Medulla oblongata (tissue), 1 donor: ENCODE measurements at regions not wholly inside any gene's neighbourhood (a gene's known extent, or its start where the extent isn't known, plus 50 kb on each side); places are given as distances from the start of the nearest gene placed in this dataset.
"Not testable (repeated sequence)": the region's sequence is repeated elsewhere in the genome, so short reads cannot be mapped to it uniquely, and the experiment has no call there.

Experiments used
- DNase-seq: peaks from one replicate; pipeline ENCODE4 v3.0.0-alpha.2; 2015; ENCODE audit errors: extremely low spot score

- DNase-seq: no peak
Measured at GRCh38 chr13:107819071-107819470, 396.3 kb downstream of the LIG4 start.

- no peak for DNase-seq
Measured at GRCh38 chr13:107817647-107818287, 397.6 kb downstream of the LIG4 start.

- no peak for DNase-seq
Measured at GRCh38 chr13:107812014-107812412, 403.3 kb downstream of the LIG4 start.

GRCh38 chr13:107811233-107812013 is 403.9 kb downstream of the LIG4 start:
- no peak for DNase-seq

- no peak for DNase-seq
Measured at GRCh38 chr13:107809125-107809524, 406.2 kb downstream of the LIG4 start.

- no peak for DNase-seq
Measured at GRCh38 chr13:107808389-107808788, 406.9 kb downstream of the LIG4 start.

GRCh38 chr13:107807306-107808073 is 407.8 kb downstream of the LIG4 start:
- no peak for DNase-seq

- DNase-seq: no peak
Measured at GRCh38 chr13:107806726-107807125, 408.6 kb downstream of the LIG4 start.

GRCh38 chr13:107803822-107804495 is 411.4 kb downstream of the LIG4 start:
- DNase-seq: no peak

GRCh38 chr13:107801621-107802020 is 413.7 kb downstream of the LIG4 start:
- no peak for DNase-seq

- DNase-seq: no peak
Measured at GRCh38 chr13:107799001-107799400, 416.3 kb downstream of the LIG4 start.

GRCh38 chr13:107790397-107790796 is 424.9 kb downstream of the LIG4 start:
- DNase-seq: no peak

GRCh38 chr13:107788464-107789165 is 426.7 kb downstream of the LIG4 start:
- DNase-seq: no peak

- not testable (repeated sequence) for DNase-seq
Measured at GRCh38 chr13:107782646-107783045, 432.7 kb downstream of the LIG4 start.

GRCh38 chr13:107778094-107778493 is 437.2 kb downstream of the LIG4 start:
- DNase-seq: no peak

GRCh38 chr13:107770541-107770940 is 444.8 kb downstream of the LIG4 start:
- DNase-seq: no peak

GRCh38 chr13:107767119-107767518 is 448.2 kb downstream of the LIG4 start:
- no peak for DNase-seq

- no peak for DNase-seq
Measured at GRCh38 chr13:107765724-107766401, 449.5 kb downstream of the LIG4 start.

- no peak for DNase-seq
Measured at GRCh38 chr13:107764046-107764445, 451.3 kb downstream of the LIG4 start.

- no peak for DNase-seq
Measured at GRCh38 chr13:107753748-107754147, 461.6 kb downstream of the LIG4 start.

- no peak for DNase-seq
Measured at GRCh38 chr13:107753291-107753690, 462.0 kb downstream of the LIG4 start.
